H1 (cell line): ENCODE measurements at regions not wholly inside any gene's neighbourhood (a gene's known extent, or its start where the extent isn't known, plus 50 kb on each side); places are given as distances from the start of the nearest gene placed in this dataset.
A peak's percentile ranks its signal among the peaks of the same experiment; 100 is the strongest.

Source experiments
- CTCF ChIA-PET: fragments of 300-600 bp; sonication (Branson Sonifier 250); formaldehyde crosslinking; loops from one replicate; lab custom pipeline; 2021; ENCODE audit not compliant: partially characterized antibody; lab: Charles Lee
- POLR2A ChIA-PET: fragments of 300-600 bp; sonication (Branson Sonifier 250); formaldehyde crosslinking; loops from one replicate; lab custom pipeline; 2021; ENCODE audit warnings: inconsistent platforms; ENCODE audit not compliant: partially characterized antibody; lab: Charles Lee
- DNase-seq, 2 experiments: peaks; one replicate each; pipeline versions ENCODE4 v3.0.0 to v3.0.0-alpha.2; 2010 to 2022; ENCODE audit warnings: low spot score in 2 of 2, low read depth in 1 of 2, mixed read lengths in 1 of 2
- FAIRE-seq: peaks from 2 replicates; lab custom pipeline; 2011; peaks lifted over from hg19 to GRCh38; lab: Jason Lieb, UNC
- H2AFZ ChIP-seq: 2 replicates; pipeline ENCODE4 v1.8.1; 2012; ENCODE audit warnings: low read length, inconsistent platforms
- H2AK5ac ChIP-seq: 2 replicates; pipeline ENCODE4 v1.6.1; 2013; ENCODE audit warnings: low read depth, low read length
- H2BK120ac ChIP-seq: replicated peaks from 2 replicates; pipeline ENCODE3; 2013; ENCODE audit warnings: low read depth, low read length, inconsistent platforms
- H2BK12ac ChIP-seq: 2 replicates; pipeline ENCODE4 v1.6.1; 2013; ENCODE audit warnings: low read depth, low read length
- H2BK15ac ChIP-seq: 2 replicates; pipeline ENCODE4 v1.6.1; 2013; ENCODE audit warnings: low read length
- H2BK20ac ChIP-seq: 2 replicates; pipeline ENCODE4 v1.6.1; 2013; ENCODE audit warnings: low read length
- H2BK5ac ChIP-seq: 2 replicates; pipeline ENCODE4 v1.6.1; 2013; ENCODE audit warnings: low read depth, low read length
- H3K14ac ChIP-seq: 2 replicates; pipeline ENCODE4 v1.6.1; 2013; ENCODE audit warnings: inconsistent platforms; ENCODE audit not compliant: insufficient read length
- H3K18ac ChIP-seq: 2 replicates; pipeline ENCODE4 v1.6.1; 2013; ENCODE audit warnings: low read length; ENCODE audit errors: extremely low read depth
- H3K23ac ChIP-seq: 2 replicates; pipeline ENCODE4 v1.6.1; 2013; ENCODE audit warnings: inconsistent platforms; ENCODE audit not compliant: insufficient read length
- H3K23me2 ChIP-seq: 2 replicates; pipeline ENCODE4 v1.6.1; 2013; ENCODE audit warnings: low read depth, low read length
- H3K27ac ChIP-seq: 2 replicates; pipeline ENCODE4 v1.6.1; 2011; ENCODE audit warnings: low read depth, low read length, inconsistent platforms
- H3K27me3 ChIP-seq, 4 experiments: replicated peaks in 1 of 4; 1 replicate in 1 of 4; 2 replicates in 3 of 4; pipeline versions ENCODE4 v1.6.1 to v1.8.1; 2011 to 2013; ENCODE audit warnings: low read length in 3 of 4, mild to moderate bottlenecking in 3 of 4, inconsistent platforms in 2 of 4, mixed read lengths in 2 of 4, moderate library complexity in 1 of 4; ENCODE audit not compliant: control insufficient read depth in 3 of 4, insufficient read depth in 3 of 4; ENCODE audit errors: extremely low read depth in 1 of 4
- H3K36me3 ChIP-seq, 4 experiments: 2 replicates each; pipeline versions ENCODE4 v1.6.1 to v1.8.1; 2011 to 2013; ENCODE audit warnings: mild to moderate bottlenecking in 4 of 4, low read length in 3 of 4, moderate library complexity in 2 of 4, control low read depth in 1 of 4, inconsistent platforms in 1 of 4; ENCODE audit not compliant: insufficient read depth in 4 of 4, control insufficient read depth in 2 of 4
- H3K4ac ChIP-seq: replicated peaks from 2 replicates; pipeline ENCODE3; 2013; ENCODE audit warnings: low read length, low read depth, mixed read lengths, inconsistent platforms; ENCODE audit not compliant: insufficient read length
- H3K4me1 ChIP-seq, 4 experiments: replicated peaks in 1 of 4; 1 replicate in 1 of 4; 2 replicates in 3 of 4; pipeline versions ENCODE4 v1.6.1 to v1.8.1; 2011 to 2013; ENCODE audit warnings: low read length in 3 of 4, inconsistent platforms in 2 of 4, mixed read lengths in 1 of 4; ENCODE audit not compliant: insufficient read depth in 4 of 4, control insufficient read depth in 3 of 4
- H3K4me2 ChIP-seq, 2 experiments: 2 replicates each; pipeline versions ENCODE4 v1.6.1 to v1.8.1; 2011 to 2013; ENCODE audit warnings: low read depth in 2 of 2, low read length in 2 of 2, control low read depth in 1 of 2, inconsistent platforms in 1 of 2, mild to moderate bottlenecking in 1 of 2; ENCODE audit not compliant: insufficient read depth in 1 of 2
- H3K4me3 ChIP-seq, 4 experiments: fragments of 200-600, 300-600 bp in 1 of 4; sonication (generic), shearing (Covaris generic), sonication (Bioruptor Twin) in 1 of 4; 2 replicates each; pipeline versions ENCODE4 v1.5.1 to v1.8.1; 2011 to 2016; ENCODE audit warnings: low read length in 4 of 4, low read depth in 3 of 4, control low read depth in 2 of 4, inconsistent platforms in 2 of 4, mild to moderate bottlenecking in 2 of 4, mixed read lengths in 1 of 4, moderate library complexity in 1 of 4; ENCODE audit not compliant: insufficient read depth in 2 of 4; ENCODE audit errors: extremely low read depth in 1 of 4
- H3K56ac ChIP-seq: replicated peaks from 2 replicates; pipeline ENCODE3; 2013; ENCODE audit warnings: low read depth, mild to moderate bottlenecking, mixed read lengths, low read length, inconsistent platforms; ENCODE audit not compliant: insufficient read length
- H3K79me1 ChIP-seq: 2 replicates; pipeline ENCODE4 v1.6.1; 2013; ENCODE audit warnings: low read depth, low read length, control low read depth
- H3K79me2 ChIP-seq, 2 experiments: 2 replicates each; pipeline versions ENCODE4 v1.6.1 to v1.8.1; 2012 to 2013; ENCODE audit warnings: low read length in 2 of 2, mild to moderate bottlenecking in 2 of 2, inconsistent platforms in 1 of 2; ENCODE audit not compliant: insufficient read depth in 2 of 2, control insufficient read depth in 1 of 2
- H3K9ac ChIP-seq, 4 experiments: replicated peaks in 1 of 4; 1 replicate in 1 of 4; 2 replicates in 3 of 4; pipeline versions ENCODE4 v1.6.1 to v1.8.1; 2011 to 2013; ENCODE audit warnings: low read depth in 3 of 4, low read length in 3 of 4, control low read depth in 2 of 4, mild to moderate bottlenecking in 2 of 4, moderate library complexity in 2 of 4, inconsistent platforms in 1 of 4; ENCODE audit errors: extremely low read depth in 1 of 4
- H3K9me3 ChIP-seq, 2 experiments: 2 replicates each; pipeline versions ENCODE4 v1.6.1 to v1.8.1; 2012 to 2013; ENCODE audit warnings: mild to moderate bottlenecking in 2 of 2, moderate library complexity in 2 of 2, control low read depth in 1 of 2, inconsistent platforms in 1 of 2, low read depth in 1 of 2, low read length in 1 of 2, mixed read lengths in 1 of 2; ENCODE audit not compliant: insufficient read depth in 2 of 2
- H4K20me1 ChIP-seq, 2 experiments: replicated peaks in 1 of 2; 2 replicates each; pipeline versions ENCODE3 to v1.8.1; 2011 to 2013; ENCODE audit warnings: inconsistent platforms in 2 of 2, low read length in 2 of 2, mild to moderate bottlenecking in 1 of 2; ENCODE audit not compliant: insufficient read depth in 2 of 2, control insufficient read depth in 1 of 2
- H4K5ac ChIP-seq: 2 replicates; pipeline ENCODE4 v1.6.1; 2013; ENCODE audit warnings: low read length, low read depth, mixed read lengths, inconsistent platforms; ENCODE audit not compliant: insufficient read length
- H4K8ac ChIP-seq: 2 replicates; pipeline ENCODE4 v1.8.0; 2013; ENCODE audit warnings: mild to moderate bottlenecking, moderate library complexity, low read length, inconsistent platforms; ENCODE audit not compliant: insufficient read depth; ENCODE audit errors: extremely low read depth
- H4K91ac ChIP-seq: replicated peaks from 2 replicates; pipeline ENCODE3; 2013; ENCODE audit warnings: low read length, mixed read lengths, inconsistent platforms; ENCODE audit not compliant: insufficient read length
- ASH2L ChIP-seq: fragments of 200-600, 300-600 bp; sonication (generic); IDR thresholded peaks from one replicate; pipeline ENCODE4 v1.7.1; 2017; ENCODE audit warnings: low read length
- BRCA1 ChIP-seq: IDR thresholded peaks from 2 replicates; pipeline ENCODE4 v1.6.1; 2012; ENCODE audit warnings: low read depth, low read length, improper control_type of control experiment
- CEBPB ChIP-seq: IDR thresholded peaks from 2 replicates; pipeline ENCODE4 v1.6.1; 2012; ENCODE audit warnings: low read depth, low read length
- CTBP2 ChIP-seq: IDR thresholded peaks from 2 replicates; pipeline ENCODE4 v1.7.0; 2011; ENCODE audit warnings: borderline replicate concordance, mild to moderate bottlenecking, moderate library complexity, mixed read lengths, low read length; ENCODE audit not compliant: insufficient read depth, insufficient read length
- EGR1 ChIP-seq: IDR thresholded peaks from 2 replicates; pipeline ENCODE4 v1.6.1; 2011; ENCODE audit warnings: low read depth, low read length, borderline replicate concordance
- EP300 ChIP-seq, 2 experiments: IDR thresholded peaks; 1 replicate in 1 of 2; 2 replicates in 1 of 2; pipeline ENCODE4 v1.6.1; 2011 to 2012; ENCODE audit warnings: low read depth in 2 of 2, low read length in 2 of 2, mild to moderate bottlenecking in 2 of 2, borderline replicate concordance in 1 of 2, inconsistent platforms in 1 of 2, moderate library complexity in 1 of 2
- KDM4A ChIP-seq: IDR thresholded peaks from one replicate; pipeline ENCODE4 v1.7.1; 2012; ENCODE audit warnings: low read depth, mild to moderate bottlenecking, moderate library complexity, low read length, inconsistent platforms; ENCODE audit not compliant: severe bottlenecking
- KDM5A ChIP-seq: fragments of 200-600 bp; IDR thresholded peaks from 2 replicates; pipeline ENCODE4 v1.7.1; 2012; ENCODE audit warnings: mild to moderate bottlenecking, low read length, inconsistent platforms, mixed read lengths
- MAFK ChIP-seq: IDR thresholded peaks from 2 replicates; pipeline ENCODE4 v1.6.1; 2012; ENCODE audit warnings: low read depth, mild to moderate bottlenecking, improper control_type of control experiment, low read length
- POU5F1 ChIP-seq: IDR thresholded peaks from 2 replicates; pipeline ENCODE4 v1.6.1; 2011; ENCODE audit warnings: low read depth, mild to moderate bottlenecking, low read length, moderate library complexity
- RNF2 ChIP-seq: fragments of 200-900, 300-1000 bp; sonication (generic); IDR thresholded peaks from 2 replicates; pipeline ENCODE4 v1.7.1; 2016; ENCODE audit warnings: borderline replicate concordance, low read depth, mild to moderate bottlenecking, antibody characterized with exemption, low read length; ENCODE audit not compliant: poor library complexity, severe bottlenecking; ENCODE audit errors: missing control alignments
- SRF ChIP-seq: IDR thresholded peaks from 2 replicates; pipeline ENCODE4 v1.6.1; 2011; ENCODE audit warnings: mild to moderate bottlenecking, low read depth, low read length, moderate library complexity
- USF2 ChIP-seq: IDR thresholded peaks from 2 replicates; pipeline ENCODE4 v1.6.1; 2011; ENCODE audit warnings: low read length, improper control_type of control experiment
- YY1 ChIP-seq: IDR thresholded peaks from 2 replicates; pipeline ENCODE4 v1.6.1; 2011; ENCODE audit warnings: low read depth, mild to moderate bottlenecking, low read length
- WGBS, 2 experiments: shearing (Covaris generic) in 1 of 2; methylation state at CpG; one replicate each; pipeline versions ENCODE4 v1.1.6 to v1.1.7; 2013 to 2015; ENCODE audit warnings: low lambda C conversion rate in 2 of 2, mixed read lengths in 2 of 2, inconsistent platforms in 1 of 2, low coverage in 1 of 2, missing lambda C conversion rate in 1 of 2; ENCODE audit not compliant: insufficient replicate concordance in 2 of 2, insufficient coverage in 1 of 2, insufficient read length in 1 of 2; ENCODE audit errors: extremely low coverage in 1 of 2, missing lambda C conversion rate in 1 of 2; 5-methylcytosine and 5-hydroxymethylcytosine counted together

DNA sequence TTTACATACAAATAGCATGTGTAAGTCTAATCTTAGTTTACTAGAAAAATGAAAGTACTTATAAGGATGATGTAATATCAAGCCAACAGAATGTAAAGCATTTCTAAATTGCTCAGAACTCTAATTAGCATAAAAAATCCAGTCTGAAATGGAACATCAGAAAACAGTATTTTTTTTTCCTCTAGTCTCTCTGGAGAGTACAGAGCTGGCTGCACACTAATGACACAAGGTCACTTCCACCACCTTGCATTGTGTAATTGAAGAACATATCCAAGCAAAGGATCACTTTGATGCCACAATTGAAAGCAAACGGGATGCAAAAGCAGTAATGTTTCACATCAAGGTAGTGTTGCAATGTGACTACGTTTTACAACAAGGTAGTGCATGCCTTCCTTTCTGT is 548.0 kb upstream of the LUZP2 start:
- Histone ChIP-seq H3K56ac (no peak overlapping the region), H3K18ac (no peak overlapping the region), H2AFZ (no peak overlapping the region), H4K5ac (no peak overlapping the region), H2BK15ac (no peak overlapping the region), H4K8ac (no peak overlapping the region), H3K36me3 (no peaks in the 10 kb centered on the region), H3K4me3 (no peak overlapping the region), H3K27me3 (peaks cover 0 to 1% (median 0%) of the 10 kb centered on the region in 4 experiments; a peak in 1 of 7 replicates), H4K20me1 (no peaks in the 10 kb centered on the region), H3K9ac (no peak overlapping the region), H3K9me3 (no peaks in the 10 kb centered on the region), H3K23me2 (no peaks in the 10 kb centered on the region), H3K4ac (no peak overlapping the region), H3K4me2 (no peak overlapping the region), H2BK5ac (no peak overlapping the region), H3K79me1 (no peaks in the 10 kb centered on the region), H3K14ac (no peak overlapping the region), H4K91ac (no peak overlapping the region), H3K23ac (no peak overlapping the region), H2AK5ac (no peak overlapping the region), H3K4me1 (no peaks in the 10 kb centered on the region), H2BK20ac (no peak overlapping the region), H3K27ac (no peak overlapping the region), H3K79me2 (no peaks in the 10 kb centered on the region), H2BK12ac (no peak overlapping the region), H2BK120ac (no peak overlapping the region)
- 98% methylated on average over 2 of the region's 2 CpGs; no CpG with 5 or more reads in 1 of the 2 experiments for WGBS, 2 experiments
- POLR2A ChIA-PET, result no interaction called here
- peak; percentile 88 for FAIRE-seq
- no peak for DNase-seq
- CTCF ChIA-PET, result no interaction called here
- no peak for TF ChIP-seq BRCA1
- no peak for TF ChIP-seq SRF
- TF ChIP-seq KDM5A, result no peak
- no peak for TF ChIP-seq CEBPB
- TF ChIP-seq ASH2L, result no peak
- TF ChIP-seq KDM4A, result no peak
- no peak for TF ChIP-seq EGR1
- TF ChIP-seq YY1, result no peak
- no peak for TF ChIP-seq CTBP2
- no peak for TF ChIP-seq USF2
- TF ChIP-seq EP300 (IDR thresholded peaks at IDR 0.05; ENCODE audit: borderline replicate concordance in 1 of 2, low read depth in 2 of 2, low read length in 2 of 2), result no peak
- TF ChIP-seq MAFK, result no peak
- no peak for TF ChIP-seq RNF2
- no peak for TF ChIP-seq POU5F1
